ENCODE measurements at regions not wholly inside any gene's neighbourhood (a gene's known extent, or its start where the extent isn't known, plus 50 kb on each side); places are given as distances from the start of the nearest gene placed in this dataset.

DNA sequence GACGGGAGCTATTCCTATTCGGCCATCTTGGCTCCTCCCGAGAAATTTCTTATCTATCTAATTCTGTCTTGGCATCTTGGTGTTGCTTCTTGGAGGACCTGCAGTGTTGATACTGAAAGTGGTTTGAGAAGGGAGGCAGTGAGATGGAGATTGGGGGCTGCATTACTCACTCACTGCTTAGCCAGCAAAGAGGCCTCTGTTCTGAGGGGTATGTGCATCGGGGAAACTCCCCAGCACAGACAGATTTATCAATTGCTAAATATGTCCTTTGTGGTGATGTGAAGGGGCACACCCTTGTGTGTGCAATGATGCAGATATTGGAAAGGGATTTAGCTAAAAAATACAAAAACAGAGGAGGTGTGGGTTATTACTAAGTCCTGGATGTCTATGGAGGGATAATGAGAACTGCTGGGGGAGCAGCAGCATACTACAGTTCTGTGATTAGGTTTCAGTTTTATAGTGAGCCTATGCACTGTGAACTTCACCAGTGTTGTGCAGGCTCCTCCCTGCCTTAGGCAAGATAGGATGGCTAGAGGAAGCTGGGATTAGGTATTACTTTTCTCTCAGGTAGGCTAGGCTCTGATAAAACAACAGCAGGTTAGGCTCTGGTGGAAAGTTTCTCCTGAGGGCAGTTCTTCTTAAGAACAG lies 279.0 kb downstream of the HS3ST1 start:
- H3K27ac ChIP-seq (ENCODE audit: low read depth, low read length): no peak overlapping the region
- CTCF ChIA-PET: no interaction called here
- intact Hi-C loops (cut with micrococcal nuclease): no loop called here
- RAD21 ChIA-PET (ENCODE audit: low non-redundant PET in 1 of 2, low total read pairs in 2 of 2, uncharacterized antibody in 2 of 2, unreplicated experiment in 2 of 2): no interaction called here
- no peak overlapping the region for H3K4me2 ChIP-seq (ENCODE audit: low read length)
- no peaks in the 10 kb centered on the region for H3K4me1 ChIP-seq (ENCODE audit: control insufficient read depth in 1 of 2, insufficient read depth in 2 of 2, low read length in 2 of 2)
- no TSS peak for BruUV-seq (replicated peaks)
- no peaks in the 10 kb centered on the region for H3K27me3 ChIP-seq (ENCODE audit: insufficient read depth, low read length)
- ATAC-seq (no peak), DNase-seq (ENCODE audit: low read depth, low spot score) (no peak)
- H3K9me2 ChIP-seq (ENCODE audit: insufficient read depth): no peaks in the 10 kb centered on the region
- TF ChIP-seq TCF7L2 (IDR thresholded peaks at IDR 0.05; ENCODE audit: borderline replicate concordance, extremely low read depth, insufficient read depth, insufficient read length) (no peak), ELF1 (IDR thresholded peaks at IDR 0.05; ENCODE audit: borderline replicate concordance, low read depth) (no peak), REST (IDR thresholded peaks at IDR 0.05; ENCODE audit: low read depth) (no peak), EZH2 (IDR thresholded peaks at IDR 0.05) (no peak), SIN3A (IDR thresholded peaks at IDR 0.05; ENCODE audit: low read depth) (no peak), FOSL1 (IDR thresholded peaks at IDR 0.05; ENCODE audit: low read depth) (no peak)
- no peak overlapping the region for H3K9ac ChIP-seq (ENCODE audit: low read length)
- H3K4me3 ChIP-seq (replicated peaks in 1 of 2; ENCODE audit: low read depth in 1 of 2, low read length in 2 of 2): no peak overlapping the region
- no peaks in the 10 kb centered on the region for H3K9me3 ChIP-seq (ENCODE audit: control insufficient read depth in 1 of 2, insufficient read depth in 1 of 2, low read depth in 1 of 2, low read length in 2 of 2)
- POLR2A ChIA-PET: no interaction called here
- H4K20me1 ChIP-seq (ENCODE audit: insufficient read depth): no peaks in the 10 kb centered on the region
- H2AFZ ChIP-seq (ENCODE audit: low read depth, low read length, poor library complexity, severe bottlenecking): no peak overlapping the region
- no peaks in the 10 kb centered on the region for H3K36me3 ChIP-seq (ENCODE audit: control insufficient read depth in 1 of 2, insufficient read depth in 2 of 2, low read length in 2 of 2)
- no peaks in the 10 kb centered on the region for H3K79me2 ChIP-seq (ENCODE audit: insufficient read depth, low read length)

DNA sequence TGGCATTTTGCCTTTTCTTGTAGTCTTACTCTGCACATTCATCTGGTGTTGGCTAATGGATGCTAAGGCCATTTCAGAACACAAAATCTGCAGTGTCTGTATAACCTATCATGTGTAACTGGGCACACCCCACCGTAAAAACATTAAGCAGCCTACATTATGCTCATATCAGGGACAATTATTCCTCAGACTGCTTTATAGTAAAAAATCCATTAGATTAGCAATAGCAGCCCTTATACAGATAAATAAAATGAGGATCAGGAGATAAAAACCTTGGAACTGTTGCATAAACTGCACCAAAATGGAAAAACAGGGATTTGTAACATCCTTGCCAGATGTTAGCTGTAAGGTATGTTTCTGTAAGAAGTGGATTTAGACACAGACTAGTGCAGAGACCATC lies 288.8 kb downstream of the HS3ST1 start:
- no peak overlapping the region for H3K4me3 ChIP-seq (replicated peaks in 1 of 2; ENCODE audit: low read depth in 1 of 2, low read length in 2 of 2)
- H4K20me1 ChIP-seq (ENCODE audit: insufficient read depth): no peaks in the 10 kb centered on the region
- ChIA-PET CTCF (no interaction called here), POLR2A (no interaction called here), RAD21 (ENCODE audit: low non-redundant PET in 1 of 2, low total read pairs in 2 of 2, uncharacterized antibody in 2 of 2, unreplicated experiment in 2 of 2) (no interaction called here)
- no TSS peak for BruUV-seq (replicated peaks)
- intact Hi-C loops (cut with micrococcal nuclease): no loop called here
- no peaks in the 10 kb centered on the region for H3K9me2 ChIP-seq (ENCODE audit: insufficient read depth)
- no peak overlapping the region for H3K9ac ChIP-seq (ENCODE audit: low read length)
- no peaks in the 10 kb centered on the region for H3K36me3 ChIP-seq (ENCODE audit: control insufficient read depth in 1 of 2, insufficient read depth in 2 of 2, low read length in 2 of 2)
- H3K27ac ChIP-seq (ENCODE audit: low read depth, low read length): no peak overlapping the region
- no peaks in the 10 kb centered on the region for H3K79me2 ChIP-seq (ENCODE audit: insufficient read depth, low read length)
- H3K27me3 ChIP-seq (ENCODE audit: insufficient read depth, low read length): no peaks in the 10 kb centered on the region
- ATAC-seq (no peak), DNase-seq (ENCODE audit: low read depth, low spot score) (no peak)
- no peaks in the 10 kb centered on the region for H3K9me3 ChIP-seq (ENCODE audit: control insufficient read depth in 1 of 2, insufficient read depth in 1 of 2, low read depth in 1 of 2, low read length in 2 of 2)
- H3K4me2 ChIP-seq (ENCODE audit: low read length): no peak overlapping the region
- H2AFZ ChIP-seq (ENCODE audit: low read depth, low read length, poor library complexity, severe bottlenecking): no peak overlapping the region
- H3K4me1 ChIP-seq (ENCODE audit: control insufficient read depth in 1 of 2, insufficient read depth in 2 of 2, low read length in 2 of 2): no peaks in the 10 kb centered on the region
- TF ChIP-seq EZH2phosphoT487 (IDR thresholded peaks at IDR 0.05; ENCODE audit: borderline replicate concordance) (no peak), FOSL1 (IDR thresholded peaks at IDR 0.05; ENCODE audit: low read depth) (no peak), TCF7L2 (IDR thresholded peaks at IDR 0.05; ENCODE audit: borderline replicate concordance, extremely low read depth, insufficient read depth, insufficient read length) (no peak), EZH2 (IDR thresholded peaks at IDR 0.05) (no peak), POLR2AphosphoS5 (IDR thresholded peaks at IDR 0.05; ENCODE audit: low read depth, low read length) (no peak), POLR2A (IDR thresholded peaks at IDR 0.05; ENCODE audit: borderline replicate concordance, extremely low read depth, insufficient read depth, insufficient read length) (no peak), ELF1 (IDR thresholded peaks at IDR 0.05; ENCODE audit: borderline replicate concordance, low read depth) (no peak), JUND (IDR thresholded peaks at IDR 0.05) (no peak), YY1 (IDR thresholded peaks at IDR 0.05; ENCODE audit: extremely low read depth, insufficient replicate concordance, low read depth, low read length) (no peak), CBX3 (IDR thresholded peaks at IDR 0.05; ENCODE audit: low read depth) (no peak), ZFX (IDR thresholded peaks at IDR 0.05) (no peak), SP1 (IDR thresholded peaks at IDR 0.05; ENCODE audit: low read depth) (no peak), MAX (IDR thresholded peaks at IDR 0.05) (no peak), ATF3 (IDR thresholded peaks at IDR 0.05) (no peak)
